ENCODE measurements at regions not wholly inside any gene's neighbourhood (a gene's known extent, or its start where the extent isn't known, plus 50 kb on each side); places are given as distances from the start of the nearest gene placed in this dataset.

- intact Hi-C loops (cut with micrococcal nuclease) = no loop called here
- CTCF ChIA-PET = interaction anchor here (0.5 kb wide), 1 partner anchor 180 kb away, joined by 3 read pairs; no protein-coding TSS in a partner anchor
- FAIRE-seq (no peak), DNase-seq (ENCODE audit: low read depth, low spot score) (no peak)
- Histone ChIP-seq H3K9me3 (replicated peaks; ENCODE audit: control insufficient read depth, insufficient read depth, low read length) (no peaks in the 10 kb centered on the region), H4K20me1 (replicated peaks; ENCODE audit: control insufficient read depth, extremely low read depth, insufficient read depth, low read length) (no peaks in the 10 kb centered on the region), H3K27ac (ENCODE audit: insufficient read depth, low read depth, low read length) (no peak overlapping the region), H3K4me3 (replicated peaks in 1 of 3; ENCODE audit: insufficient read depth in 1 of 3, low read depth in 1 of 3, low read length in 3 of 3) (no peak overlapping the region), H3K9me1 (replicated peaks; ENCODE audit: control insufficient read depth, extremely low read depth, insufficient read depth, low read length) (no peaks in the 10 kb centered on the region), H3K36me3 (ENCODE audit: control insufficient read depth in 2 of 2, extremely low read depth in 1 of 2, insufficient read depth in 2 of 2, low read length in 2 of 2) (no peaks in the 10 kb centered on the region), H3K9ac (replicated peaks; ENCODE audit: extremely low read depth, insufficient read depth, low read length) (no peak overlapping the region), H3K4me2 (ENCODE audit: insufficient read depth, low read length) (no peak overlapping the region), H3K4me1 (ENCODE audit: control insufficient read depth, extremely low read depth, insufficient read depth, low read length) (no peaks in the 10 kb centered on the region), H3K27me3 (ENCODE audit: control insufficient read depth in 2 of 2, insufficient read depth in 2 of 2, low read length in 2 of 2) (no peaks in the 10 kb centered on the region), H3K79me2 (ENCODE audit: control insufficient read depth, insufficient read depth, low read length) (no peaks in the 10 kb centered on the region), H2AFZ (ENCODE audit: low read depth, low read length) (no peak overlapping the region)
- POLR2A ChIA-PET = no interaction called here
- BruUV-seq (replicated peaks) = no TSS peak
- TF ChIP-seq JUN (IDR thresholded peaks at IDR 0.05; ENCODE audit: borderline replicate concordance, insufficient read depth, insufficient read length, low read depth) = no peak
- TF ChIP-seq CTCF (IDR thresholded peaks at IDR 0.05; ENCODE audit: extremely low read depth in 1 of 2, insufficient read depth in 1 of 2, low read depth in 1 of 2, low read length in 2 of 2) = no peak
- no peak for TF ChIP-seq POLR2AphosphoS5 (IDR thresholded peaks at IDR 0.05; ENCODE audit: insufficient read depth, low read depth, low read length)
- TF ChIP-seq POLR2A (IDR thresholded peaks at IDR 0.05; ENCODE audit: low read depth, low read length) = no peak
- TF ChIP-seq MYC (IDR thresholded peaks at IDR 0.05; ENCODE audit: low read depth, low read length) = no peak
- no peak for TF ChIP-seq EZH2 (IDR thresholded peaks at IDR 0.05; ENCODE audit: borderline replicate concordance, low read depth, low read length, severe bottlenecking)
- no peak for TF ChIP-seq FOS (IDR thresholded peaks at IDR 0.05; ENCODE audit: borderline replicate concordance, insufficient read depth, low read length)
- no peak for TF ChIP-seq GATA2 (IDR thresholded peaks at IDR 0.05; ENCODE audit: insufficient read depth, insufficient read length, low read depth, low read length)
- no peak for TF ChIP-seq MAX (IDR thresholded peaks at IDR 0.05; ENCODE audit: insufficient read depth, insufficient read length)
- dilution Hi-C loops (cut with MboI; ENCODE audit: extremely low pct_ligation_motif_present, low sequenced_read_pairs) = no loop called here
Measured at GRCh38 chr9:2284770-2285169, 269.6 kb downstream of the SMARCA2 start.
